ENCODE measurements at regions not wholly inside any gene's neighbourhood (a gene's known extent, or its start where the extent isn't known, plus 50 kb on each side); places are given as distances from the start of the nearest gene placed in this dataset.

GRCh38 chr5:117138523-117138922 is 563.9 kb upstream of the SEMA6A start:
- no peak overlapping the region for H3K4ac ChIP-seq (ENCODE audit: low read depth, low read length)
- H2AFZ ChIP-seq (ENCODE audit: low read length): no peak overlapping the region
- no peak overlapping the region for H3K27ac ChIP-seq (ENCODE audit: insufficient read length, low read depth, low read length)
- no peak overlapping the region for H2BK12ac ChIP-seq (ENCODE audit: insufficient read length, low read depth, low read length)
- Mint-ChIP-seq H3K4me3 (no peak overlapping the region), H3K36me3 (ENCODE audit: insufficient read depth in 1 of 3, low read depth in 3 of 3) (no peaks in the 10 kb centered on the region; a peak in 1 of 7 replicates), H3K4me1 (peaks cover 0 to 2% of the 10 kb centered on the region in 2 experiments; a peak in 2 of 4 replicates), H3K9me3 (no peaks in the 10 kb centered on the region), H3K27me3 (ENCODE audit: low read depth) (no peaks in the 10 kb centered on the region), H3K27ac (no peak overlapping the region)
- H3K79me1 ChIP-seq (ENCODE audit: insufficient read depth, low read depth, low read length, poor library complexity, severe bottlenecking): no peaks in the 10 kb centered on the region
- WGBS (ENCODE audit: extremely low coverage, insufficient read length, low lambda C conversion rate): no CpG with 5 or more reads among the region's 3 CpGs
- no peak for TF ChIP-seq CTCF (conservative IDR thresholded peaks at IDR 0.05)
- no peaks in the 10 kb centered on the region for H3K27me3 ChIP-seq (ENCODE audit: insufficient read depth, low read length)
- no peak overlapping the region for H3T11ph ChIP-seq (ENCODE audit: low read length)
- H2AK5ac ChIP-seq (ENCODE audit: insufficient read length, low read length): no peak overlapping the region
- H2BK20ac ChIP-seq (ENCODE audit: low read depth, low read length, poor library complexity, severe bottlenecking): no peak overlapping the region
- H3K9ac ChIP-seq (ENCODE audit: extremely low read depth, insufficient read length, low read length): no peak overlapping the region
- no peaks in the 10 kb centered on the region for H3K79me2 ChIP-seq (ENCODE audit: insufficient read depth, low read length)
- H2BK15ac ChIP-seq (ENCODE audit: low read depth, low read length): no peak overlapping the region
- H3K9me3 ChIP-seq (ENCODE audit: control insufficient read depth, low read depth, low read length): no peaks in the 10 kb centered on the region
- H4K91ac ChIP-seq (ENCODE audit: insufficient read length, low read depth, low read length): no peak overlapping the region
- no peak overlapping the region for H3K23ac ChIP-seq (ENCODE audit: insufficient read length, low read depth, low read length)
- H2BK5ac ChIP-seq (ENCODE audit: insufficient read length, low read length): no peak overlapping the region
- H4K20me1 ChIP-seq (ENCODE audit: control insufficient read depth, insufficient read depth, insufficient read length): no peaks in the 10 kb centered on the region
- no peak overlapping the region for H4K5ac ChIP-seq (ENCODE audit: insufficient read length, low read depth, low read length)
- H3K4me1 ChIP-seq (ENCODE audit: insufficient read depth, low read length): no peaks in the 10 kb centered on the region
- H3K4me2 ChIP-seq (ENCODE audit: insufficient read depth, insufficient read length, low read length): no peak overlapping the region
- no peak overlapping the region for H3K56ac ChIP-seq (ENCODE audit: insufficient read length, low read depth, low read length)
- no peaks in the 10 kb centered on the region for H3K23me2 ChIP-seq (ENCODE audit: insufficient read length, low read depth, low read length, poor library complexity, severe bottlenecking)
- H3K18ac ChIP-seq (ENCODE audit: insufficient read length, low read depth, low read length): no peak overlapping the region
- DNase-seq: no peak
- H2BK120ac ChIP-seq (ENCODE audit: low read depth, low read length, poor library complexity, severe bottlenecking): no peak overlapping the region
- H3K14ac ChIP-seq (ENCODE audit: insufficient read depth, low read length): no peak overlapping the region
- H4K8ac ChIP-seq (replicated peaks; ENCODE audit: insufficient read length, low read depth, low read length): no peak overlapping the region
